OCI-LY3 (cell line): ENCODE measurements at regions not wholly inside any gene's neighbourhood (a gene's known extent, or its start where the extent isn't known, plus 50 kb on each side); places are given as distances from the start of the nearest gene placed in this dataset.
A peak's percentile ranks its signal among the peaks of the same experiment; 100 is the strongest.

Experiments used
- H2AFZ ChIP-seq: fragments of 200-600, 300-600 bp; shearing (Covaris generic); 2 replicates; pipeline ENCODE4 v1.6.0; 2014; ENCODE audit warnings: antibody characterized with exemption, low read depth, low read length
- H3K27ac ChIP-seq: fragments of 200-600, 300-600 bp; sonication (generic); 2 replicates; pipeline ENCODE4 v1.5.1; 2014; ENCODE audit warnings: mild to moderate bottlenecking, low read length, moderate library complexity, mixed read lengths
- H3K27me3 ChIP-seq: fragments of 200-600, 300-600 bp; sonication (generic); 2 replicates; pipeline ENCODE4 v1.6.1; 2014; ENCODE audit warnings: low read depth, low read length, mixed read lengths
- H3K36me3 ChIP-seq: fragments of 200-600, 300-600 bp; sonication (generic); replicated peaks from 2 replicates; pipeline ENCODE3; 2014; ENCODE audit warnings: low read depth, low read length, mixed read lengths
- H3K4me1 ChIP-seq: fragments of 300-600, 200-600 bp; sonication (generic); 2 replicates; pipeline ENCODE4 v1.6.1; 2014; ENCODE audit warnings: low read length, mixed read lengths
- H3K4me2 ChIP-seq: fragments of 200-600, 300-600 bp; sonication (generic); 2 replicates; pipeline ENCODE4 v1.6.1; 2014; ENCODE audit warnings: low read length, mixed read lengths
- H3K4me3 ChIP-seq: fragments of 300-600, 200-600 bp; sonication (generic); 2 replicates; pipeline ENCODE4 v1.5.1; 2014; ENCODE audit warnings: antibody characterized with exemption, mild to moderate bottlenecking, low read length, moderate library complexity
- H3K79me2 ChIP-seq: fragments of 300-600, 200-600 bp; shearing (Covaris generic); 2 replicates; pipeline ENCODE4 v1.6.1; 2014; ENCODE audit warnings: mild to moderate bottlenecking, low read length, mixed read lengths
- H3K9ac ChIP-seq: fragments of 300-600, 200-600 bp; shearing (Covaris generic); 2 replicates; pipeline ENCODE4 v1.6.0; 2014; ENCODE audit warnings: mild to moderate bottlenecking, low read length, moderate library complexity
- H3K9me3 ChIP-seq: fragments of 200-600, 300-600 bp; shearing (Covaris generic); 2 replicates; pipeline ENCODE4 v1.6.1; 2014; ENCODE audit warnings: low read length, mixed read lengths; ENCODE audit not compliant: insufficient read depth
- H4K20me1 ChIP-seq: fragments of 200-600, 300-600 bp; sonication (generic); 2 replicates; pipeline ENCODE4 v1.6.1; 2016; ENCODE audit warnings: low read length, mixed read lengths; ENCODE audit not compliant: insufficient read depth
- EZH2phosphoT487 ChIP-seq: fragments of 200-600 bp; shearing (Covaris generic); IDR thresholded peaks from 2 replicates; pipeline ENCODE4 v1.6.1; 2018; ENCODE audit warnings: antibody characterized with exemption, mixed run types, low read depth
- TF ChIP-seq, protein P1 (sequence below): fragments of 200-600, 300-600 bp; sonication (generic); IDR thresholded peaks from 2 replicates; pipeline ENCODE4 v1.5.1; 2014; ENCODE audit warnings: antibody characterized with exemption, low read length, low read depth

DNA sequence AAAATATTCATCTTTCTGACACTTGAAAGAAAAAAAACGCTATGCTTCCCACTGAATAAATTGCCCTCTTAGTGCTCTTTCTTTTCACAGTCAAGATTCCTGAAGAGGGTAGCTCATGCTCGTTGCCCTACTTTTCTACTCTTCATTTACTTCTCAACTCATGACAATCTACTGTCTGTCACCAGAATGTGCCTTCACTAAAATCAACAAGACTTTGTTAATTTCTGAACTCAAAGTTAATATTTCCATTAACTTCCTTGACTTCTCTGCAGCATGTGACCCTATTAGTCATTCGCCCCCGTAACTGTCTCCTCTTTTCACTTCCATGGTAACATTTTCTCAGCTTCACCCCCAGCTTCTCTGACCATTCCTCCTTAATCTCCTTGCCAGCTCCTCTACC is 98.9 kb upstream of the MAPRE2 start:
- Histone ChIP-seq H3K36me3 (no peaks in the 10 kb centered on the region), H3K79me2 (no peaks in the 10 kb centered on the region), H3K27me3 (no peaks in the 10 kb centered on the region), H4K20me1 (no peaks in the 10 kb centered on the region), H3K4me3 (no peak overlapping the region; the same call in 1 of the 2 replicates), H3K9ac (no peak overlapping the region), H3K4me1 (peaks cover 4% of the 10 kb centered on the region; the same call in 1 of the 2 replicates), H3K27ac (no peak overlapping the region), H3K9me3 (no peaks in the 10 kb centered on the region), H3K4me2 (peak overlapping the region; percentile 36), H2AFZ (0 out of 2 replicates have a peak overlapping the region, but pooled peaks have one; percentile 18)
- TF ChIP-seq, protein P1, sequence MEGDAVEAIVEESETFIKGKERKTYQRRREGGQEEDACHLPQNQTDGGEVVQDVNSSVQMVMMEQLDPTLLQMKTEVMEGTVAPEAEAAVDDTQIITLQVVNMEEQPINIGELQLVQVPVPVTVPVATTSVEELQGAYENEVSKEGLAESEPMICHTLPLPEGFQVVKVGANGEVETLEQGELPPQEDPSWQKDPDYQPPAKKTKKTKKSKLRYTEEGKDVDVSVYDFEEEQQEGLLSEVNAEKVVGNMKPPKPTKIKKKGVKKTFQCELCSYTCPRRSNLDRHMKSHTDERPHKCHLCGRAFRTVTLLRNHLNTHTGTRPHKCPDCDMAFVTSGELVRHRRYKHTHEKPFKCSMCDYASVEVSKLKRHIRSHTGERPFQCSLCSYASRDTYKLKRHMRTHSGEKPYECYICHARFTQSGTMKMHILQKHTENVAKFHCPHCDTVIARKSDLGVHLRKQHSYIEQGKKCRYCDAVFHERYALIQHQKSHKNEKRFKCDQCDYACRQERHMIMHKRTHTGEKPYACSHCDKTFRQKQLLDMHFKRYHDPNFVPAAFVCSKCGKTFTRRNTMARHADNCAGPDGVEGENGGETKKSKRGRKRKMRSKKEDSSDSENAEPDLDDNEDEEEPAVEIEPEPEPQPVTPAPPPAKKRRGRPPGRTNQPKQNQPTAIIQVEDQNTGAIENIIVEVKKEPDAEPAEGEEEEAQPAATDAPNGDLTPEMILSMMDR = no peak
- no peak for TF ChIP-seq EZH2phosphoT487

- peaks cover 4% of the 10 kb centered on the region; the same call in 1 of the 2 replicates for H3K4me1 ChIP-seq
- H2AFZ ChIP-seq = no peak overlapping the region
- H3K79me2 ChIP-seq = no peaks in the 10 kb centered on the region
These were observed 98.2 kb upstream of the MAPRE2 start for GRCh38 chr18:34942975-34943374.

DNA sequence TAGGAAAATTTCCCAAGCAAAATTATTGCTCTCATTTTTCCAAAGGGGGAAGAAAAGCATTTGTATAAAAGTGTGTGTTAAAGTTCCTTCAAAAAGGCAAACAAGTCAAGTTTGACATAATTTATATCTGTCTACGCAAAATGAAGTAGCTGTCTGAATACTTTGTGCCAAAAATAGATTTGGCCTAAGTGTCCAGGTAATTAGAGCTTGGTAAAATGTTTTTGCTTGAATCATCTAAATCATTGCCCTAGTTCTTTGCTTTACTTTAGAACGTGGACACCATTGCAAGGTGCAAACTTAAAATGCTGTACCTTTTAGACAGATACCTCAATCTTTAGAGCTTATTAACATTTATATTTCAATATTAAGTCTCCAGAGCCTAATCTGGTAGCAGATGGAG is 97.6 kb upstream of the MAPRE2 start:
- Histone ChIP-seq H3K9me3 (no peaks in the 10 kb centered on the region), H3K4me3 (no peak overlapping the region), H3K27me3 (no peaks in the 10 kb centered on the region), H3K4me1 (peaks cover 4% of the 10 kb centered on the region; the same call in 1 of the 2 replicates), H3K4me2 (no peak overlapping the region), H4K20me1 (no peaks in the 10 kb centered on the region), H3K79me2 (no peaks in the 10 kb centered on the region), H2AFZ (no peak overlapping the region), H3K36me3 (no peaks in the 10 kb centered on the region), H3K27ac (no peak overlapping the region), H3K9ac (no peak overlapping the region)
- TF ChIP-seq, protein P1 = no peak
- no peak for TF ChIP-seq EZH2phosphoT487

More at GRCh38 chr18:34942975-34943374, 98.2 kb upstream of the MAPRE2 start:
- Histone ChIP-seq H3K27me3 (no peaks in the 10 kb centered on the region), H3K9me3 (no peaks in the 10 kb centered on the region), H3K27ac (no peak overlapping the region), H3K9ac (no peak overlapping the region), H4K20me1 (no peaks in the 10 kb centered on the region), H3K4me2 (no peak overlapping the region), H3K36me3 (no peaks in the 10 kb centered on the region), H3K4me3 (no peak overlapping the region)
- TF ChIP-seq EZH2phosphoT487 = no peak
- TF ChIP-seq, protein P1 = peak; percentile 41

GRCh38 chr18:34947711-34948125 is 93.5 kb upstream of the MAPRE2 start:
- Histone ChIP-seq H3K36me3 (no peaks in the 10 kb centered on the region), H3K4me3 (no peak overlapping the region), H3K4me2 (no peak overlapping the region), H2AFZ (no peak overlapping the region), H4K20me1 (no peaks in the 10 kb centered on the region), H3K4me1 (no peaks in the 10 kb centered on the region), H3K27me3 (no peaks in the 10 kb centered on the region), H3K79me2 (no peaks in the 10 kb centered on the region), H3K27ac (no peak overlapping the region), H3K9ac (no peak overlapping the region), H3K9me3 (no peaks in the 10 kb centered on the region)
- TF ChIP-seq, protein P1 = no peak
- no peak for TF ChIP-seq EZH2phosphoT487
